ENCODE measurements at regions not wholly inside any gene's neighbourhood (a gene's known extent, or its start where the extent isn't known, plus 50 kb on each side); places are given as distances from the start of the nearest gene placed in this dataset.

DNA sequence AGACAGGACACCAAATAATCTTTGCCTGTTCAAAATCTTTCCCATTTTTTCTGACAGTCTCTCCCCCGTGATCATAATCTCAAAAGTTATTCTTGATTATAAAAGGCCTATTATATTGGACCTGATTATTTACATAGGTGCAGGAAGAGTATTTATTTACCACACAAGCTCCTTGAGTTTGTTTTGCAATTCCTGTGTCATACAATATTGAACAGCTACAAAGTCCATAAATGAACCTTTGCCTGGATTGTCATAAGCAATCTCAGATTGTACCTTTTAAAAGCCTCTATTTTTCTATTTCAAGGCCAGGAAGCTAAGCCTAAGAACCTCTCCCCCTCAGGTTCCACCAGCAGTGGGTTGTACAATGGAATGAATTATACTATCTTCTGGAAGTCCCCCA is 183.9 kb upstream of the MEOX2 start:
- no peaks in the 10 kb centered on the region for H3K4me1 ChIP-seq (ENCODE audit: control insufficient read depth in 4 of 4, insufficient read depth in 4 of 4, low read length in 3 of 4)
- no peak overlapping the region for H3K4me3 ChIP-seq (ENCODE audit: low read depth in 1 of 3, low read length in 3 of 3)
- H3K9me3 ChIP-seq (ENCODE audit: control insufficient read depth in 4 of 4, low read length in 3 of 4) = no peaks in the 10 kb centered on the region
- 62% methylated on average over 1 of the region's 1 CpG for WGBS
- no peak for TF ChIP-seq RAD21 (IDR thresholded peaks at IDR 0.05)
- TF ChIP-seq HNF4A (conservative IDR thresholded peaks at IDR 0.05) = peak in 1 of 2 donors; percentile 69
- H3K9ac ChIP-seq (ENCODE audit: low read depth in 1 of 2, low read length in 2 of 2) = no peak overlapping the region
- H3K27me3 ChIP-seq (ENCODE audit: control insufficient read depth in 4 of 4, insufficient read depth in 4 of 4, low read length in 3 of 4) = no peaks in the 10 kb centered on the region
- H3K36me3 ChIP-seq (ENCODE audit: control insufficient read depth in 4 of 4, insufficient read depth in 3 of 4, low read depth in 1 of 4, low read length in 3 of 4) = no peaks in the 10 kb centered on the region
- H3K27ac ChIP-seq (ENCODE audit: low read depth in 1 of 2, low read length in 2 of 2) = no peak overlapping the region
- DNase-seq (ENCODE audit: low spot score) = no peak

DNA sequence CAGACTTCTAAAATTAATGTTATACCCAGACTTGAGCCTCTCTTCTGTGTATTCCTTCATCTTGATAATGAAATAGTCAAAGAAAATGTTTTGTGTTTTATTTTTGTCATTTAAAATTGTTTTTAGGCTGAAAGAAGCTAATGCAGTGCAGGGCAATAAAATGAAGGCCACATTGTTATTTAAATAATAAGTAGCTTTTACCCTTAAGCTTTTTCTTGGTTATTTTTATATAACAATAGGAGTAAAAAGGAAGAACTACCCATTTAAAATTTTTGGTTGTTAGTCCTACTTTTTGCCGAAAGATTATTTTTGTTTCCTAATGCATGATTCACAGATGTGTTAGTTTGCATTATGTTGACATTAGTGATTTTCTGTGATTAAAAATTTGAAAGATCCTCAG is 181.0 kb upstream of the MEOX2 start:
- TF ChIP-seq, protein P1, sequence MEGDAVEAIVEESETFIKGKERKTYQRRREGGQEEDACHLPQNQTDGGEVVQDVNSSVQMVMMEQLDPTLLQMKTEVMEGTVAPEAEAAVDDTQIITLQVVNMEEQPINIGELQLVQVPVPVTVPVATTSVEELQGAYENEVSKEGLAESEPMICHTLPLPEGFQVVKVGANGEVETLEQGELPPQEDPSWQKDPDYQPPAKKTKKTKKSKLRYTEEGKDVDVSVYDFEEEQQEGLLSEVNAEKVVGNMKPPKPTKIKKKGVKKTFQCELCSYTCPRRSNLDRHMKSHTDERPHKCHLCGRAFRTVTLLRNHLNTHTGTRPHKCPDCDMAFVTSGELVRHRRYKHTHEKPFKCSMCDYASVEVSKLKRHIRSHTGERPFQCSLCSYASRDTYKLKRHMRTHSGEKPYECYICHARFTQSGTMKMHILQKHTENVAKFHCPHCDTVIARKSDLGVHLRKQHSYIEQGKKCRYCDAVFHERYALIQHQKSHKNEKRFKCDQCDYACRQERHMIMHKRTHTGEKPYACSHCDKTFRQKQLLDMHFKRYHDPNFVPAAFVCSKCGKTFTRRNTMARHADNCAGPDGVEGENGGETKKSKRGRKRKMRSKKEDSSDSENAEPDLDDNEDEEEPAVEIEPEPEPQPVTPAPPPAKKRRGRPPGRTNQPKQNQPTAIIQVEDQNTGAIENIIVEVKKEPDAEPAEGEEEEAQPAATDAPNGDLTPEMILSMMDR (IDR thresholded peaks at IDR 0.05; ENCODE audit: low read depth, low read length, missing input control) = no peak
- TF ChIP-seq, protein P2, sequence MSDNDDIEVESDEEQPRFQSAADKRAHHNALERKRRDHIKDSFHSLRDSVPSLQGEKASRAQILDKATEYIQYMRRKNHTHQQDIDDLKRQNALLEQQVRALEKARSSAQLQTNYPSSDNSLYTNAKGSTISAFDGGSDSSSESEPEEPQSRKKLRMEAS (IDR thresholded peaks at IDR 0.05) = no peak
- no peak for TF ChIP-seq SP1 (IDR thresholded peaks at IDR 0.05)
- no peak for TF ChIP-seq RXRA (IDR thresholded peaks at IDR 0.05)
- TF ChIP-seq, protein P3, sequence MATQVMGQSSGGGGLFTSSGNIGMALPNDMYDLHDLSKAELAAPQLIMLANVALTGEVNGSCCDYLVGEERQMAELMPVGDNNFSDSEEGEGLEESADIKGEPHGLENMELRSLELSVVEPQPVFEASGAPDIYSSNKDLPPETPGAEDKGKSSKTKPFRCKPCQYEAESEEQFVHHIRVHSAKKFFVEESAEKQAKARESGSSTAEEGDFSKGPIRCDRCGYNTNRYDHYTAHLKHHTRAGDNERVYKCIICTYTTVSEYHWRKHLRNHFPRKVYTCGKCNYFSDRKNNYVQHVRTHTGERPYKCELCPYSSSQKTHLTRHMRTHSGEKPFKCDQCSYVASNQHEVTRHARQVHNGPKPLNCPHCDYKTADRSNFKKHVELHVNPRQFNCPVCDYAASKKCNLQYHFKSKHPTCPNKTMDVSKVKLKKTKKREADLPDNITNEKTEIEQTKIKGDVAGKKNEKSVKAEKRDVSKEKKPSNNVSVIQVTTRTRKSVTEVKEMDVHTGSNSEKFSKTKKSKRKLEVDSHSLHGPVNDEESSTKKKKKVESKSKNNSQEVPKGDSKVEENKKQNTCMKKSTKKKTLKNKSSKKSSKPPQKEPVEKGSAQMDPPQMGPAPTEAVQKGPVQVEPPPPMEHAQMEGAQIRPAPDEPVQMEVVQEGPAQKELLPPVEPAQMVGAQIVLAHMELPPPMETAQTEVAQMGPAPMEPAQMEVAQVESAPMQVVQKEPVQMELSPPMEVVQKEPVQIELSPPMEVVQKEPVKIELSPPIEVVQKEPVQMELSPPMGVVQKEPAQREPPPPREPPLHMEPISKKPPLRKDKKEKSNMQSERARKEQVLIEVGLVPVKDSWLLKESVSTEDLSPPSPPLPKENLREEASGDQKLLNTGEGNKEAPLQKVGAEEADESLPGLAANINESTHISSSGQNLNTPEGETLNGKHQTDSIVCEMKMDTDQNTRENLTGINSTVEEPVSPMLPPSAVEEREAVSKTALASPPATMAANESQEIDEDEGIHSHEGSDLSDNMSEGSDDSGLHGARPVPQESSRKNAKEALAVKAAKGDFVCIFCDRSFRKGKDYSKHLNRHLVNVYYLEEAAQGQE (IDR thresholded peaks at IDR 0.05) = no peak
- no peak for TF ChIP-seq FOXA2 (IDR thresholded peaks at IDR 0.05)
- TF ChIP-seq HNF4A (conservative IDR thresholded peaks at IDR 0.05) = no peak
- TF ChIP-seq HNF4G (IDR thresholded peaks at IDR 0.05) = no peak
- TF ChIP-seq, protein P4, sequence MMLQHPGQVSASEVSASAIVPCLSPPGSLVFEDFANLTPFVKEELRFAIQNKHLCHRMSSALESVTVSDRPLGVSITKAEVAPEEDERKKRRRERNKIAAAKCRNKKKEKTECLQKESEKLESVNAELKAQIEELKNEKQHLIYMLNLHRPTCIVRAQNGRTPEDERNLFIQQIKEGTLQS (IDR thresholded peaks at IDR 0.05) = no peak
- no peak for TF ChIP-seq YY1 (IDR thresholded peaks at IDR 0.05)
- TF ChIP-seq TAF1 (conservative IDR thresholded peaks at IDR 0.05) = no peak
- no peak for TF ChIP-seq NR2F2 (IDR thresholded peaks at IDR 0.05)
- TF ChIP-seq, protein P5, sequence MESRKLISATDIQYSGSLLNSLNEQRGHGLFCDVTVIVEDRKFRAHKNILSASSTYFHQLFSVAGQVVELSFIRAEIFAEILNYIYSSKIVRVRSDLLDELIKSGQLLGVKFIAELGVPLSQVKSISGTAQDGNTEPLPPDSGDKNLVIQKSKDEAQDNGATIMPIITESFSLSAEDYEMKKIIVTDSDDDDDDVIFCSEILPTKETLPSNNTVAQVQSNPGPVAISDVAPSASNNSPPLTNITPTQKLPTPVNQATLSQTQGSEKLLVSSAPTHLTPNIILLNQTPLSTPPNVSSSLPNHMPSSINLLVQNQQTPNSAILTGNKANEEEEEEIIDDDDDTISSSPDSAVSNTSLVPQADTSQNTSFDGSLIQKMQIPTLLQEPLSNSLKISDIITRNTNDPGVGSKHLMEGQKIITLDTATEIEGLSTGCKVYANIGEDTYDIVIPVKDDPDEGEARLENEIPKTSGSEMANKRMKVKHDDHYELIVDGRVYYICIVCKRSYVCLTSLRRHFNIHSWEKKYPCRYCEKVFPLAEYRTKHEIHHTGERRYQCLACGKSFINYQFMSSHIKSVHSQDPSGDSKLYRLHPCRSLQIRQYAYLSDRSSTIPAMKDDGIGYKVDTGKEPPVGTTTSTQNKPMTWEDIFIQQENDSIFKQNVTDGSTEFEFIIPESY (IDR thresholded peaks at IDR 0.05) = no peak
- no peak for TF ChIP-seq GABPA (IDR thresholded peaks at IDR 0.05 in 1 of 2, conservative IDR thresholded peaks at IDR 0.05 in 1 of 2)
- no peak for TF ChIP-seq EGR1 (IDR thresholded peaks at IDR 0.05; ENCODE audit: low read depth in 2 of 2)
- no peak for TF ChIP-seq FOXA1 (IDR thresholded peaks at IDR 0.05)
- TF ChIP-seq RAD21 (IDR thresholded peaks at IDR 0.05) = no peak
- no peak for TF ChIP-seq JUND (IDR thresholded peaks at IDR 0.05)
- H3K9me3 ChIP-seq (ENCODE audit: control insufficient read depth in 4 of 4, low read length in 3 of 4) = no peaks in the 10 kb centered on the region
- H3K4me1 ChIP-seq (ENCODE audit: control insufficient read depth in 4 of 4, insufficient read depth in 4 of 4, low read length in 3 of 4) = no peaks in the 10 kb centered on the region
- no peaks in the 10 kb centered on the region for H3K27me3 ChIP-seq (ENCODE audit: control insufficient read depth in 4 of 4, insufficient read depth in 4 of 4, low read length in 3 of 4)
- WGBS = 90% methylated on average over 1 of the region's 1 CpG
- no peaks in the 10 kb centered on the region for H3K36me3 ChIP-seq (ENCODE audit: control insufficient read depth in 4 of 4, insufficient read depth in 3 of 4, low read depth in 1 of 4, low read length in 3 of 4)
- no peak for DNase-seq (ENCODE audit: low spot score)
- H3K27ac ChIP-seq (ENCODE audit: low read depth in 1 of 2, low read length in 2 of 2) = no peak overlapping the region
- no peak overlapping the region for H3K4me3 ChIP-seq (ENCODE audit: low read depth in 1 of 3, low read length in 3 of 3)
- no peak overlapping the region for H3K9ac ChIP-seq (ENCODE audit: low read depth in 1 of 2, low read length in 2 of 2)

All from liver (tissue), 8 donors.